ENCODE measurements at regions not wholly inside any gene's neighbourhood (a gene's known extent, or its start where the extent isn't known, plus 50 kb on each side); places are given as distances from the start of the nearest gene placed in this dataset.

GRCh38 chr21:20946701-20947100 lies 51.5 kb upstream of the NCAM2 start:
- H3K27me3 ChIP-seq, result no peaks in the 10 kb centered on the region
- H3K4me1 ChIP-seq, result no peaks in the 10 kb centered on the region
- no peak overlapping the region for H3K27ac ChIP-seq
- no peak for ATAC-seq
- TF ChIP-seq CTCF (IDR thresholded peaks at IDR 0.05 in 4 of 5, conservative IDR thresholded peaks at IDR 0.05 in 1 of 5) (no peak), POLR2A (IDR thresholded peaks at IDR 0.05) (no peak)
- no peaks in the 10 kb centered on the region for H3K9me3 ChIP-seq
- no peak for DNase-seq
- intact Hi-C loops (cut with DNase I; ENCODE audit: low total_unique reads) (no loop called here), in situ Hi-C loops (cut with MboI; ENCODE audit: low sequenced_read_pairs in 4 of 4) (no loop called here)
- H3K4me3 ChIP-seq, result no peak overlapping the region
- H3K36me3 ChIP-seq, result no peaks in the 10 kb centered on the region

Small RNA genes in the stretch of these regions (microRNA-seq; reads per million reads assigned to microRNA genes)
- 0 reads per million in 2 donors for gene MIR548X (ENCODE audit: borderline replicate concordance in 2 of 2)

All from gastrocnemius medialis (tissue), 4 donors.